IPS DF 6.9 (cell line): ENCODE measurements at regions not wholly inside any gene's neighbourhood (a gene's known extent, or its start where the extent isn't known, plus 50 kb on each side); places are given as distances from the start of the nearest gene placed in this dataset.

Experiments used
- DNase-seq: peaks from one replicate; pipeline ENCODE4 v3.0.0-alpha.2; 2013; ENCODE audit warnings: low read depth, low spot score
- H3K27ac ChIP-seq: one replicate; pipeline ENCODE4 v1.5.1; 2013; ENCODE audit warnings: low read length, control low read depth
- H3K27me3 ChIP-seq: 2 replicates; pipeline ENCODE4 v1.6.1; 2013; ENCODE audit warnings: mild to moderate bottlenecking, low read length; ENCODE audit not compliant: control insufficient read depth, insufficient read depth
- H3K36me3 ChIP-seq: 2 replicates; pipeline ENCODE4 v1.6.1; 2013; ENCODE audit warnings: low read length; ENCODE audit not compliant: control insufficient read depth, insufficient read depth
- H3K4me1 ChIP-seq: 2 replicates; pipeline ENCODE4 v1.6.1; 2013; ENCODE audit warnings: low read length; ENCODE audit not compliant: control insufficient read depth, insufficient read depth
- H3K4me3 ChIP-seq: 2 replicates; pipeline ENCODE4 v1.5.1; 2013; ENCODE audit warnings: mild to moderate bottlenecking, low read length
- H3K9me3 ChIP-seq: 2 replicates; pipeline ENCODE4 v1.6.1; 2013; ENCODE audit warnings: low read length, inconsistent platforms; ENCODE audit not compliant: control insufficient read depth, insufficient read depth
- WGBS: extraction: QIAGEN DNeasy Blood & Tissue Kit; methylation state at CpG from one replicate; pipeline ENCODE4 v1.1.7; 2013; ENCODE audit warnings: mixed read lengths, missing lambda C conversion rate; ENCODE audit not compliant: insufficient read length, insufficient coverage; 5-methylcytosine and 5-hydroxymethylcytosine counted together

GRCh38 chr14:86575141-86575540, 1045.2 kb downstream of the FLRT2 start:
- WGBS = no CpG with 5 or more reads among the region's 1 CpG
- no peaks in the 10 kb centered on the region for H3K4me1 ChIP-seq
- no peaks in the 10 kb centered on the region for H3K9me3 ChIP-seq
- H3K36me3 ChIP-seq = no peaks in the 10 kb centered on the region
- no peak overlapping the region for H3K27ac ChIP-seq
- no peaks in the 10 kb centered on the region for H3K27me3 ChIP-seq
- H3K4me3 ChIP-seq = no peak overlapping the region
- no peak for DNase-seq

GRCh38 chr14:86574778-86575129, 1044.8 kb downstream of the FLRT2 start:
- no peak for DNase-seq
- Histone ChIP-seq H3K27ac (no peak overlapping the region), H3K27me3 (no peaks in the 10 kb centered on the region), H3K9me3 (no peaks in the 10 kb centered on the region), H3K4me1 (no peaks in the 10 kb centered on the region), H3K36me3 (no peaks in the 10 kb centered on the region), H3K4me3 (no peak overlapping the region)
- no CpG with 5 or more reads among the region's 1 CpG for whole genome bisulfite sequencing

GRCh38 chr14:86574051-86574777, 1044.3 kb downstream of the FLRT2 start:
- Histone ChIP-seq H3K36me3 (no peaks in the 10 kb centered on the region), H3K27me3 (no peaks in the 10 kb centered on the region), H3K27ac (no peak overlapping the region), H3K9me3 (no peaks in the 10 kb centered on the region), H3K4me1 (no peaks in the 10 kb centered on the region), H3K4me3 (no peak overlapping the region)
- WGBS = no CpG with 5 or more reads among the region's 10 CpGs
- DNase-seq = no peak

- Histone ChIP-seq H3K36me3 (no peaks in the 10 kb centered on the region), H3K4me1 (no peaks in the 10 kb centered on the region), H3K27me3 (no peaks in the 10 kb centered on the region), H3K27ac (no peak overlapping the region), H3K9me3 (no peaks in the 10 kb centered on the region), H3K4me3 (no peak overlapping the region)
- DNase-seq = no peak
Measured at GRCh38 chr14:86570371-86570770, 1040.4 kb downstream of the FLRT2 start.

GRCh38 chr14:86543521-86543920, 1013.6 kb downstream of the FLRT2 start:
- H3K27me3 ChIP-seq = no peaks in the 10 kb centered on the region
- no peaks in the 10 kb centered on the region for H3K9me3 ChIP-seq
- no peak overlapping the region for H3K27ac ChIP-seq
- H3K4me1 ChIP-seq = no peaks in the 10 kb centered on the region
- no peaks in the 10 kb centered on the region for H3K36me3 ChIP-seq
- H3K4me3 ChIP-seq = no peak overlapping the region
- DNase-seq = no peak

GRCh38 chr14:86541972-86542371, 1012.0 kb downstream of the FLRT2 start:
- H3K9me3 ChIP-seq = no peaks in the 10 kb centered on the region
- H3K4me1 ChIP-seq = no peaks in the 10 kb centered on the region
- no peak for DNase-seq
- no peak overlapping the region for H3K27ac ChIP-seq
- no CpG with 5 or more reads among the region's 4 CpGs for WGBS
- H3K36me3 ChIP-seq = no peaks in the 10 kb centered on the region
- no peak overlapping the region for H3K4me3 ChIP-seq
- H3K27me3 ChIP-seq = no peaks in the 10 kb centered on the region

- DNase-seq = no peak
- Histone ChIP-seq H3K36me3 (no peaks in the 10 kb centered on the region), H3K27ac (no peak overlapping the region), H3K27me3 (no peaks in the 10 kb centered on the region), H3K9me3 (no peaks in the 10 kb centered on the region), H3K4me1 (no peaks in the 10 kb centered on the region), H3K4me3 (no peak overlapping the region)
- no CpG with 5 or more reads among the region's 6 CpGs for WGBS
Measured at GRCh38 chr14:86540636-86541247, 1010.8 kb downstream of the FLRT2 start.

GRCh38 chr14:86539361-86540070, 1009.6 kb downstream of the FLRT2 start:
- no peaks in the 10 kb centered on the region for H3K4me1 ChIP-seq
- no peaks in the 10 kb centered on the region for H3K9me3 ChIP-seq
- no peak overlapping the region for H3K4me3 ChIP-seq
- no peaks in the 10 kb centered on the region for H3K36me3 ChIP-seq
- no peak overlapping the region for H3K27ac ChIP-seq
- H3K27me3 ChIP-seq = no peaks in the 10 kb centered on the region
- no peak for DNase-seq
- WGBS = no CpG with 5 or more reads among the region's 2 CpGs

- H3K27ac ChIP-seq = no peak overlapping the region
- H3K4me1 ChIP-seq = no peaks in the 10 kb centered on the region
- no peaks in the 10 kb centered on the region for H3K9me3 ChIP-seq
- H3K4me3 ChIP-seq = no peak overlapping the region
- no CpG with 5 or more reads among the region's 4 CpGs for WGBS
- no peak for DNase-seq
- no peaks in the 10 kb centered on the region for H3K27me3 ChIP-seq
- H3K36me3 ChIP-seq = no peaks in the 10 kb centered on the region
Measured at GRCh38 chr14:86533834-86534233, 1003.9 kb downstream of the FLRT2 start.

GRCh38 chr14:86532219-86532618, 1002.3 kb downstream of the FLRT2 start:
- no peaks in the 10 kb centered on the region for H3K27me3 ChIP-seq
- no peaks in the 10 kb centered on the region for H3K4me1 ChIP-seq
- H3K27ac ChIP-seq = no peak overlapping the region
- H3K4me3 ChIP-seq = no peak overlapping the region
- H3K9me3 ChIP-seq = no peaks in the 10 kb centered on the region
- no peaks in the 10 kb centered on the region for H3K36me3 ChIP-seq
- DNase-seq = no peak

- no peak for DNase-seq
- Histone ChIP-seq H3K4me3 (no peak overlapping the region), H3K27me3 (no peaks in the 10 kb centered on the region), H3K36me3 (no peaks in the 10 kb centered on the region), H3K27ac (no peak overlapping the region), H3K9me3 (no peaks in the 10 kb centered on the region), H3K4me1 (no peaks in the 10 kb centered on the region)
- no CpG with 5 or more reads among the region's 4 CpGs for WGBS
Measured at GRCh38 chr14:86530457-86530856, 1000.5 kb downstream of the FLRT2 start.
